IMR-90 (cell line): ENCODE measurements at regions not wholly inside any gene's neighbourhood (a gene's known extent, or its start where the extent isn't known, plus 50 kb on each side); places are given as distances from the start of the nearest gene placed in this dataset.

Source experiments
- POLR2A ChIP-seq: IDR thresholded peaks from 2 replicates; pipeline ENCODE4 v1.6.1; 2012; ENCODE audit warnings: mild to moderate bottlenecking, low read depth, low read length
- RCOR1 ChIP-seq: IDR thresholded peaks from 2 replicates; pipeline ENCODE4 v1.6.1; 2012; ENCODE audit warnings: mild to moderate bottlenecking, low read length, improper control_type of control experiment; ENCODE audit not compliant: insufficient replicate concordance
- TF ChIP-seq, protein P1 (sequence below): conservative IDR thresholded peaks from 2 replicates; pipeline ENCODE4 v1.5.1; 2012; ENCODE audit warnings: mild to moderate bottlenecking, low read depth, low read length, improper control_type of control experiment

- TF ChIP-seq, protein P1, sequence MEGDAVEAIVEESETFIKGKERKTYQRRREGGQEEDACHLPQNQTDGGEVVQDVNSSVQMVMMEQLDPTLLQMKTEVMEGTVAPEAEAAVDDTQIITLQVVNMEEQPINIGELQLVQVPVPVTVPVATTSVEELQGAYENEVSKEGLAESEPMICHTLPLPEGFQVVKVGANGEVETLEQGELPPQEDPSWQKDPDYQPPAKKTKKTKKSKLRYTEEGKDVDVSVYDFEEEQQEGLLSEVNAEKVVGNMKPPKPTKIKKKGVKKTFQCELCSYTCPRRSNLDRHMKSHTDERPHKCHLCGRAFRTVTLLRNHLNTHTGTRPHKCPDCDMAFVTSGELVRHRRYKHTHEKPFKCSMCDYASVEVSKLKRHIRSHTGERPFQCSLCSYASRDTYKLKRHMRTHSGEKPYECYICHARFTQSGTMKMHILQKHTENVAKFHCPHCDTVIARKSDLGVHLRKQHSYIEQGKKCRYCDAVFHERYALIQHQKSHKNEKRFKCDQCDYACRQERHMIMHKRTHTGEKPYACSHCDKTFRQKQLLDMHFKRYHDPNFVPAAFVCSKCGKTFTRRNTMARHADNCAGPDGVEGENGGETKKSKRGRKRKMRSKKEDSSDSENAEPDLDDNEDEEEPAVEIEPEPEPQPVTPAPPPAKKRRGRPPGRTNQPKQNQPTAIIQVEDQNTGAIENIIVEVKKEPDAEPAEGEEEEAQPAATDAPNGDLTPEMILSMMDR: no peak
- TF ChIP-seq RCOR1: no peak
- no peak for TF ChIP-seq POLR2A
Observed at GRCh38 chr5:85784746-85785145, 833.0 kb upstream of the COX7C start.
